ENCODE measurements at regions not wholly inside any gene's neighbourhood (a gene's known extent, or its start where the extent isn't known, plus 50 kb on each side); places are given as distances from the start of the nearest gene placed in this dataset.
"Not testable (repeated sequence)": the region's sequence is repeated elsewhere in the genome, so short reads cannot be mapped to it uniquely, and the experiment has no call there.

- DNase-seq = no peak
Observed at GRCh38 chr20:11675920-11676629, 241.6 kb upstream of the BTBD3 start.

- peak; percentile 3 for DNase-seq
Observed at GRCh38 chr20:11676630-11677287, 240.9 kb upstream of the BTBD3 start.

GRCh38 chr20:11677428-11677827, 240.3 kb upstream of the BTBD3 start:
- no peak for DNase-seq

- DNase-seq = no peak
Observed at GRCh38 chr20:11677836-11678235, 239.9 kb upstream of the BTBD3 start.

GRCh38 chr20:11682285-11682684, 235.4 kb upstream of the BTBD3 start:
- DNase-seq = no peak

- DNase-seq = no peak
Observed at GRCh38 chr20:11686195-11686594, 231.5 kb upstream of the BTBD3 start.

- no peak for DNase-seq
Observed at GRCh38 chr20:11686820-11687543, 230.7 kb upstream of the BTBD3 start.

GRCh38 chr20:11687546-11688292, 230.0 kb upstream of the BTBD3 start:
- DNase-seq = no peak

- DNase-seq = no peak
Observed at GRCh38 chr20:11689262-11689661, 228.4 kb upstream of the BTBD3 start.

- DNase-seq = no peak
Observed at GRCh38 chr20:11691766-11692165, 225.9 kb upstream of the BTBD3 start.

GRCh38 chr20:11692567-11692966, 225.1 kb upstream of the BTBD3 start:
- no peak for DNase-seq

- DNase-seq = no peak
Observed at GRCh38 chr20:11694467-11694866, 223.2 kb upstream of the BTBD3 start.

GRCh38 chr20:11697055-11697454, 220.6 kb upstream of the BTBD3 start:
- no peak for DNase-seq

GRCh38 chr20:11697646-11698045, 220.0 kb upstream of the BTBD3 start:
- no peak for DNase-seq

GRCh38 chr20:11698124-11698523, 219.6 kb upstream of the BTBD3 start:
- no peak for DNase-seq

- no peak for DNase-seq
Observed at GRCh38 chr20:11700831-11701230, 216.9 kb upstream of the BTBD3 start.

- no peak for DNase-seq
Observed at GRCh38 chr20:11702721-11703518, 214.8 kb upstream of the BTBD3 start.

GRCh38 chr20:11705512-11705911, 212.2 kb upstream of the BTBD3 start:
- DNase-seq = no peak

- not testable (repeated sequence) for DNase-seq
Observed at GRCh38 chr20:11708223-11708622, 209.5 kb upstream of the BTBD3 start.

GRCh38 chr20:11711214-11711613, 206.5 kb upstream of the BTBD3 start:
- DNase-seq = no peak

GRCh38 chr20:11712639-11713160, 205.0 kb upstream of the BTBD3 start:
- no peak for DNase-seq

GRCh38 chr20:11714886-11715285, 202.8 kb upstream of the BTBD3 start:
- no peak for DNase-seq
